ENCODE measurements at regions not wholly inside any gene's neighbourhood (a gene's known extent, or its start where the extent isn't known, plus 50 kb on each side); places are given as distances from the start of the nearest gene placed in this dataset.
A peak's percentile ranks its signal among the peaks of the same experiment; 100 is the strongest.

DNA sequence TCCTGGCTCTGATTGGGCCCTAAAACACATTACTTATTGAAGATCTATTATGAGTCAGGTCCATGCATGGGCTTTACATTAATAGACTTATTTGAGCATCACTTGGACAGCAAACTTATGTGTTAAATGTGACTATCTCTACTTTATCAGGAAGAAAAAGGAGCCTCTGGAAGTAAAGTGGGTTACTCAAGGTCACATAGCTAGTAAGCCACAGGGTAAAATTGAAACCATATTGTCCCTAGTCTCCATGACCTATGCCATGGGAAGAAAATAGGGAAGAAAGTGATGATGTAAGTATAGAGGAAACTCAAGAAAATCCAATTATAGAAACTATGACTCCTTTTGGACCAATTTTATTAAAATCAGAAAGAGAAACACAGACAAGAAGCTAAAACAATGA lies 555.3 kb downstream of the NUF2 start:
- DNase-seq (ENCODE audit: low spot score) = no peak

DNA sequence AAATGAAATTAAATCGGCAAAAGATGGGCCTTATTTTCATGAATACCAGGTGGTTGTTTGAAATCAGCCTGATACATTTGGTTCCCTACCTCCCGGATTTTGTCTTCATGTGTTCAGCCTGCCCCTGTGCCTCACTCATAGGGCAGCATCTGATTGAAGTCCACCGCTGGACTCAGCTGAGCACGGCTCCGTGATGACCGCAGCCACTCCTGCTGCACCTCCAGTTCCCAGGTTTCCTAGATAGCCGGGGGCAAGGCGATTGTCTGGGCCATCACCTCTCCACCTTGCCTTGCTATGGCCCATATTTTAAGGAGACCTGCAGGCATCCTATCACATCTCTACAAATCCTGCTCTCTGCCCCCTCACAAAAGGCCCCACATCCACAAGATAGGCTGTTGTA lies 563.8 kb downstream of the NUF2 start:
- DNase-seq (ENCODE audit: low spot score) = no peak

GRCh38 chr1:163896001-163896400 lies 574.2 kb downstream of the NUF2 start:
- DNase-seq (ENCODE audit: low spot score) = no peak

DNA sequence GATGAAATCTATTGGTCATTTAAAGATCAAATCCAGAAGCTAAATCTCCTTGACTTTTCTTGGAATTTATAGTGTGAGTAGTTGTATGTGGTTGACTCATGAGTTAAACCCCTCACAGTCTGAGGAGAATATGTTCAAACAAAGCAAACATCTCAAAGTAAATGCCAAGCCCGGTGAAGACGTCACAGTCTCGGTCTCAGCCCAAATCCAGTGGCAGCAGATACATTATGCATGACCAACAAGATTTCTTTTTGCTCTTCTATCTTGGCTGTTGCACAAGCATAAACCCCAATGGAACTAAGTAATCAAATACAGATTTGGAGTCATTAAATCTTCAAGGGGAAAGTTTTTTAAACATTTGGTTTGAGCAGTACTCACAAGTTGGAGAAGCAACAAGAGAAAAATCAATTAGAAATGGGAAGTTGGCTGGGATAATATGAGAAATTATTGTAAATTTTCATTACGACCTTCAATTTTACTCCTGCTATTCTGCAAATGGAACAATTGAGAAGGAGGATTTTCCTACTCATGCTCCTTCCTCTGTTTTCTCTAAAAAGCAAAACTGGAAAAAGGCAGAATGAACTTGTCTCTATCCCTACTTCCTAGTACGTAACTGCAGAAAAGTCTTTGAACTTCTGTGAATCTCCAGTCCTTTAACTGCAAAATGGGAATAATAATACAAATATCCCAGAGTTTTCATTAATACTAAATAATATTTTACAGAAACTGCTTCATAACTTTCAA lies 575.8 kb downstream of the NUF2 start:
- DNase-seq (ENCODE audit: low spot score) = peak; percentile 21

DNA sequence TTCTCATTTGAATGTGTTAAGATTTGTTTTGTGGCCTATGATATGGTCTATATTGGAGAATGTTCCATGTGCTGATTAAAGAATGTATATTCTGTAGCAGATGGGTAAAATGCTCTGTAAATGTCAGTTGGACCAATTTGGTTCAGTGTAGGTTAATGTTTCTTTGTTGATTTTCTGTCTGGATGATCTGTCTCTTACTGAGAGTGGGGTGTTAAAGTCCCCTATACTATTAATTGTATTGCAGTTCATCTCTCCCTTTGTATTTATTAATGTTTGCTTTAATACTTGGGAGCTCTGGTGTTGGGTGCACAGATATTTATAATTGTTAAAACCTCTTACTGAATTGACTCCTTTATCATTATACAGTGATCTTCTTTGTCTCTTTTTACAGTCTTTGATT lies 584.5 kb downstream of the NUF2 start:
- DNase-seq (ENCODE audit: low spot score) = no peak

DNA sequence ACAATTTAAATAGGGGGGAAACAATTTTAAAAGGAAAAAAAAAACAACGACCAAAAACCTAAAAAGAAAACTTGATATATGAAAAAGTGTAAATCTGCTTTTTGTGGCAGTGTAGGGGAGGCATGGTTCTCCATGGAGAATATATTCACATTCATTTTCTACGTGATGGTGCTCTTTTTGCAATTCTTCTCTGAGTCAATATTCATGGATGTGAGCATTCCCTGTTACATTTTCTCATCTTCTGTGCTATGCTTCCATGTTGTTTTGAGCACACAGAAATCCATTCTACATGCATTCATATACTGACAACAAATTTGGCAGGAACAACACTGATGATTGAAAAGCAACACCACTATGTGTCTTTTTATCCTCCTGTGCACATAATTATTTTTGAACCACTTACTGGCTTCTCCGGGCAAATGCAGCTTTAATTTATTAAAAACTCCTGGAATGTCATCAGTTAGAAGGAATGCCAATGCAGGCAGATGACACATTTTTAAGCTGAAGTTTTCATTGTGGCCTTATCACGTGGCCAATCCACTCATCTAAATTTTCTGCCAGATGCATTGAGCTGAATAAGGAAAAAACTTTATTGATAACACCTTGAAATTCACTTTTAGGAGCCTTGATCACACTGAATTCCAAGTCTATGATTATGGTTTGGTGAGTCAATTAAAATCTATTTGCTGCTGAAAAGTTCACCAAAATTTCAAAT lies 590.6 kb downstream of the NUF2 start:
- DNase-seq (ENCODE audit: low spot score) = no peak

- no peak for DNase-seq (ENCODE audit: low spot score)
Observed at GRCh38 chr1:163914785-163915413, 593.1 kb downstream of the NUF2 start.

- DNase-seq (ENCODE audit: low spot score) = no peak
Observed at GRCh38 chr1:163922743-163923201, 601.0 kb downstream of the NUF2 start.

GRCh38 chr1:163924041-163924440 lies 602.3 kb downstream of the NUF2 start:
- DNase-seq (ENCODE audit: low spot score) = no peak

DNA sequence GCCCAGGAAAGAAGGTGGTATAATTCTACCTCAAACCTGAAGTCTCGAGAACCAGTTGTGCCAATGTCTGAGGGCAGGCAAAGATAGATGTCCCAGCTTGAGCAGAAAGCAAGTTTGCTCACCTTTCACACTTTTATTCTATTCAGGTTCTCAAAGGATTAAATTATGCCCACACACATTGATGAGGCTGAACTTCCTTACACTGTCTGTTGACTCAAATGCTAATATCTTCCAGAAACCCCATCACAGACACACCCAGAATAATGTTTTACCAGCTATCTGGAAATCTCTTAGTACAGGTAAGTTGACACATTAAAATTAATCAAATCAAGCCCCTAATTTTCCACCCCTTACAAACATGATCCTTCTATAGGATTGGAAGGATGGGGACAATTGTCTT lies 605.7 kb downstream of the NUF2 start:
- DNase-seq (ENCODE audit: low spot score) = no peak

DNA sequence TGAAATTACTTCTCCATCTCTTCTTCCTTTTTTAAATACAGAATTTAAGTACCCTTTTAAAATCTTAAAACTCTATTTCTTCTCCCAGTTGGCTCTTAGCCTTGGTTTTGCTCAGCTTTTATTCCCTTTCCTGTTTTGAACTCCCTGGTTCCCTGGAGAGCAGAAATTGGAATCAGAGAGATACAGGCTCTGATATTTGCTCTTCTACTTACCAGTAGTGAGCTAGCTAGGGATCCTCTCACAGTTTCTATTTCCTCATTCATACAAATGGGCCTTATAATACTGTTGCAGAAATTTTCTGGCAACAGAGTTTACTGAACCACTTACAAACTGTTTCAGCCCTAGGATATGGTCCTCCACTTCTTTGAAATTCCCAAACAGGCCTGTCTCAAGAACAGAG lies 606.3 kb downstream of the NUF2 start:
- DNase-seq (ENCODE audit: low spot score) = no peak

DNA sequence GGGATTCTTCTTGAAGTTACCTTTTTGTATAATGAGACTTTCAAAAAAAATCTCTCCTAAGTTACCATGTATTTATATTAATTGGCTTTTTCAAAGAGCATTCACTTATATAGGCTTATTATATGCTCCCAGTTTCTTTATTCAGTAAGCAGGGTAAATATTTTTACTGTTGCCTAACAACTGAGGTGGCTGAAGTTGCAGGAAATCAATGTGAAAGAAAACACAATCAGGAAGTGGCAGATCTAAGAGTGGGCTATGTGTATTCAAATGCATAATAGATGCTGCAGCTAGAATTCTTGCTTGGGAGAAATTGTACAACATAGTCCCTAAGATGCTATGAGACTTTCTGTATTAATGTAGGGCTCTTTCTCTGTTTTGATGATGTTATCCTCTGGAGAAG lies 606.9 kb downstream of the NUF2 start:
- no peak for DNase-seq (ENCODE audit: low spot score)

GRCh38 chr1:163932901-163933300 lies 611.1 kb downstream of the NUF2 start:
- DNase-seq (ENCODE audit: low spot score) = no peak

DNA sequence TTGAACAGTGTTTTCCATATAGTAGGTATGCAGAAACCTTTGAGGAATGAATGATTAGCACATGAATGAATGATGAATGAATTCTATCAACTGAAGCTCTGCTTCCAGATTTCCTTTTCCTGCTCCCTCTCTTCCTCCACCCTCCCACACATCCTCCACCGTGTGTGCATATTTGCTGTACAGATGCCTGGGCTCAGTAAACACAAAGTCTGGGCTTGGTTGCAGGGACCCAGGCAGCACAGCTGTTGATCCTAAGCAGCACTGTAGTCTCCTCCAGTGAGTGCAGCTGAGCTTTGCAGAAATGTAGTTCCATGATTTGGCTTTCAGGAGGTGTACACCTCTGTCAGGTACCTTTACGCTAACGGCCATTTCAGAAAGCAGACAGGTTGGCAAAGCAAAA lies 611.7 kb downstream of the NUF2 start:
- DNase-seq (ENCODE audit: low spot score) = no peak

DNA sequence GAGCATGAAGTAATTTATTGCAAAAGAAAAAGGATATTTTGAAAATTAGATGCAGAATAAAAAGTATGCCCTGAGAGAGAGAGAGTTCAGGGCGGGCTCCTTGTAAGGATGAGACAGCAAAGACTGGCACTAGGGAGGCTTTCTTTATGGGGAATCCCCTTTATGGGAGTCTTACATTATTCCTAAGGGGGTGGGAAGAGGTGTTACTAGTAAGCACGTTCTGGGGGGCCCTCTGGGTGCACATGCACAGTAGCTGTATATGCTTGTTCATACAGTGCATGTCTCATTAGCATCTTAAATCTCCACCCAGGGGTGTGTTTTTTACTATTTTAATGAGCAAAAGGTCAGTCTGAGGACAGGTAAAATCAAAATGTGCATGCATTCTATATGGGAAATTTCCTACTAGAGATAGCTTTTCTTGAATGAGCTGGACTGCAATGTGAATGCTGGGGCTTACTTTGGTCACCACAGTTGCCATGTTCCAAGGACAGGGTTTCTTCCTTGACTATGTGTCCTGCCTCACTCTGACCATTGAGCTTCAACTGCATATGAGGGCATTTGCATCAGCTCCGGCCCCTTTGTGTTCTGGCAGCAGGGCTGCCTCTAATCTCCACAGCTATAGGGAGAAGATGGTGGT lies 614.1 kb downstream of the NUF2 start:
- no peak for DNase-seq (ENCODE audit: low spot score)

DNA sequence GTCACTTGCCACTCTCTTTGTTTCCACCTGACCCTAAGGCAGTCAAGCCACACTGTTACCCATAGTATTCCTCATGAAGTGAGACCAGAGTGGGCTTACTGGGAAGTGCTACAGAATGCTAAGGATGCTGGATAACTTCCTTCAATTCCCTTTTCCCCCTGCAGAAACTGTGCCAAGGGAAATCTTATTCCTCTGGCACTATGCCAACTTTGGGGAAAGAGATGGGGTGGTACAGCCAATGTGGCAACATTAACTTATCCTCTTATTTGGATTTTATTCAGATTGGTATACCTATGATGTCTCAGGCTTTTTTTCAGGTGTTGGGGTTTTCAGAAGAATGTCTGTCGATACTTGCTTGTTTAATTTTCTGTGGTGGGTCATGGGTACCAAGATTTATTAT lies 599.4 kb upstream of the PBX1 start:
- no peak for DNase-seq (ENCODE audit: low spot score)

DNA sequence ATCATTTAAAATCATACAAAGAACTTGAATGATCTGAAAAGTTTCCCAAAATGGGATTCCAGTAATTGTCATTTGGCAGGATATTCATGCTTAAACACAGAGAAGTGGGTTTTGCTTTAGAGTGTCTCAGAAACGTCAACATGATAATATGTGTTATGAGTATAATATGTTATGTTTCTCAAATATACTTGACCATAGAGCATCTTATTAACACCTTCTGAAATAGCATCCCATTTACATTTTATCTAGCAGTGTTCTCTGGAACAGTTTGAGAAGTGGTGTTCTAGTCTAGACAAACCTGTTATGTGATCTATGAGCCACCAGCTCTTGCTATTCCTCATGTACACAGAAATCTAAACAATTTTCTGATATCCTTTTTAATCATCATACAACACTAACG lies 588.8 kb upstream of the PBX1 start:
- no peak for DNase-seq (ENCODE audit: low spot score)

DNA sequence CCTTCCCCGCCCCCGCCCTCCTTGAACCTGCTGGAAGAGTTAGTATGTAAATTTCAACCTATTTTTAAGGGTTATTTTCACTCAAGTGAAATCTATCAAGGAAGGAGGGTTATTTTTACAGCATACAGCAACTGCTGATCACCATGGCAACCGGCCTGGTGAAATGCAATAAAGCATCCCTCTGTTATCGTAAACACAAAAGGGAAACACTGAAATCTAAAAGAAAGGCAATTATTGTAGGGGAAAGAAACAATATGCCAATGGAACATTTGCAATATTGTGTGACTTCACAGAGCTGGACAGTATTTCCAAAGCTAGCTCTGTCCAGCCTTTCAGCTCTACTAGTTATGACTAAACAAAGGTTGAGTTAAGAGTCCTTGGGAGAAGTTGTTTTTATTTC lies 588.3 kb upstream of the PBX1 start:
- DNase-seq (ENCODE audit: low spot score) = no peak

DNA sequence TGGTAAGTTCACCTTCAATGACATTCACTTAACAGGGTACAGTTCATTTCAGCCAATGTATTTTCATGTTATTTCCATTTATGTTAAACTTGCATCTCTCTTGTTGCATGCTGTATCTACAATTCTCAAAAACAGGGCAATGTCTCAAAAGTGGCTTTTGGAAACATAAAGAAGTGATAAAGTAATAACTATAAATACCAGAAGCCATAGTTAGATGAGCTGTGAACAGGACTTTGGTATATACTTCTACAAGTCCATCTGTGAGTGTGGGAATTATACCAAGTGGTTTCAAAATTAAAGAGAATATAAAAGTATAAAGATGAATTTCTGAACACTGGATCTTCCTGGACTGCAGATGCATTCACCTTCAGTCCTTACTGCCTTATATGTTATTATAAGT lies 585.4 kb upstream of the PBX1 start:
- DNase-seq (ENCODE audit: low spot score) = no peak

DNA sequence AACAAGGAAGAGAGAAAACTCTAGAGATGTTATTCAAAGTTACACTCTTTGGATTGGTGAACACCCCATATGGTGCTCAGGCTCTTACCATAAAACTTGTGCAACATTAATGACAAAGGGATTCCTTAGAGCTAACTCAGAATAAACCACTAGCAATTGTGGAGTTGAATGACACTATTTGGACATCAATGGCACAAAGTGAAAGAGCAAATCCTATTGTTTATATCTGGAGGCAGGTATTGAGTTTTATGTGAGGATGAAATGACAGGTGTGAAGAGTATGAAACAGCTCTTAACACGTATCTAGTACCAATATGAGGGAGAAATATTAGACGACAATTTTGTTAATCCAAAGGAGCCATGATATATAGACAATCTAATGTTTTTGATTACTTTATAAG lies 584.9 kb upstream of the PBX1 start:
- no peak for DNase-seq (ENCODE audit: low spot score)

GRCh38 chr1:163980394-163980793 lies 578.6 kb upstream of the PBX1 start:
- no peak for DNase-seq (ENCODE audit: low spot score)

DNA sequence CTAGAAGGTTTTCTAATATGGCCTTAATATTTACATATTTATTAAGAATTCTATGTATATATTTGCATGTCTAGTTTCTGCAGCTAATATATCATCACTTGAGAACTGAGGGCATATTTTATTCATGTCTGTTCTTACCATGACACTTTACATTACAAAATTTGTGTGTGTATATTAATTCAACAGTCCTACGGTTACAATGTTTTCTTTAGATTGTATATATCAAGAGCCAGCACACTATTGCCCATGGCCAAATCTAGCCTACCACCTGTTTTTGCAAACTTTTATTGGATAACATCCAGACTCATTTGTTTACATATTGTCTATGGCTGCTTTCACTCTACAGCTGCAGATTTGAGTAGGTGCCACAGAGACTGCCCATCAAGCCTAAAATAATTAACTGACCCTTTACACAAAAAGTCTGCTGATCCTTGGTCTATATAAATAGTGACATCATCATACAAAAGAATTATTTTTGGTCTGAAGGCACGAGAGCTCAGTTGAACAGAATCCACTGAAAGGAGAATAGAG lies 577.4 kb upstream of the PBX1 start:
- DNase-seq (ENCODE audit: low spot score) = no peak
